IMR-90 (cell line): ENCODE measurements at regions not wholly inside any gene's neighbourhood (a gene's known extent, or its start where the extent isn't known, plus 50 kb on each side); places are given as distances from the start of the nearest gene placed in this dataset.

ENCODE experiments used
- ATAC-seq: fragments of 200-7000 bp; cut with Tn5 transposase; 2 replicates; pipeline ENCODE4 v1.9.1; 2020; ENCODE audit warnings: low read depth, mild to moderate bottlenecking, moderate library complexity
- BruUV-seq: library from RNA; stranded (reverse); fragments of 400-500 nt; replicated peaks from 2 replicates; lab custom pipeline; 2021; lab: Mats Ljungman, UMichigan
- CTCF ChIA-PET: fragments of 300-600 bp; formaldehyde crosslinking; extraction: SDS; loops from one replicate; lab custom pipeline; 2021; ENCODE audit warnings: antibody characterized with exemption; lab: Yijun Ruan, JAX
- POLR2A ChIA-PET: fragments of 300-600 bp; sonication (Branson Sonifier 250); formaldehyde crosslinking; loops from one replicate; lab custom pipeline; 2022; ENCODE audit warnings: antibody characterized with exemption; ENCODE audit not compliant: unreplicated experiment; lab: Charles Lee
- DNase-seq: peaks from one replicate; pipeline ENCODE4 v3.0.0; 2013
- H2AFZ ChIP-seq: replicated peaks from 2 replicates; pipeline ENCODE3; 2013; ENCODE audit warnings: low read length, mild to moderate bottlenecking; ENCODE audit not compliant: poor library complexity
- H2AK5ac ChIP-seq: 2 replicates; pipeline ENCODE4 v1.6.1; 2013; ENCODE audit warnings: low read depth, low read length, inconsistent platforms
- H2AK9ac ChIP-seq: replicated peaks from 2 replicates; pipeline ENCODE3; 2013; ENCODE audit warnings: mild to moderate bottlenecking, low read depth, low read length, moderate library complexity; ENCODE audit not compliant: poor library complexity
- H2BK120ac ChIP-seq: 2 replicates; pipeline ENCODE4 v1.6.1; 2013; ENCODE audit warnings: low read depth, low read length, inconsistent platforms
- H2BK15ac ChIP-seq: 3 replicates; pipeline ENCODE4 v1.6.1; 2013; ENCODE audit warnings: low read depth, low read length, inconsistent platforms
- H2BK20ac ChIP-seq: 2 replicates; pipeline ENCODE4 v1.6.1; 2013; ENCODE audit warnings: low read depth, mild to moderate bottlenecking, inconsistent platforms, low read length, moderate library complexity
- H2BK5ac ChIP-seq: 2 replicates; pipeline ENCODE4 v1.6.1; 2013; ENCODE audit warnings: mild to moderate bottlenecking, low read depth, low read length, inconsistent platforms; ENCODE audit not compliant: poor library complexity, severe bottlenecking
- H3K14ac ChIP-seq: replicated peaks from 2 replicates; pipeline ENCODE4 v1.6.1; 2013; ENCODE audit warnings: low read depth, low read length, inconsistent platforms
- H3K18ac ChIP-seq: 2 replicates; pipeline ENCODE4 v1.6.1; 2013; ENCODE audit warnings: low read depth, low read length, control low read depth
- H3K23ac ChIP-seq: 2 replicates; pipeline ENCODE4 v1.6.1; 2013; ENCODE audit warnings: low read depth, low read length, inconsistent platforms
- H3K27ac ChIP-seq: 2 replicates; pipeline ENCODE4 v1.5.1; 2013; ENCODE audit warnings: mild to moderate bottlenecking, control low read depth, low read length; ENCODE audit not compliant: insufficient read depth
- H3K27me3 ChIP-seq: 2 replicates; pipeline ENCODE4 v1.6.1; 2013; ENCODE audit warnings: low read length; ENCODE audit not compliant: control insufficient read depth, insufficient read depth
- H3K36me3 ChIP-seq: 2 replicates; pipeline ENCODE4 v1.6.1; 2013; ENCODE audit warnings: low read length, mixed read lengths; ENCODE audit not compliant: control insufficient read depth, insufficient read depth
- H3K4ac ChIP-seq: 2 replicates; pipeline ENCODE4 v1.6.1; 2013; ENCODE audit warnings: low read depth, low read length, inconsistent platforms
- H3K4me1 ChIP-seq: 2 replicates; pipeline ENCODE4 v1.6.1; 2013; ENCODE audit warnings: low read length, mixed read lengths; ENCODE audit not compliant: control insufficient read depth, insufficient read depth
- H3K4me2 ChIP-seq: 2 replicates; pipeline ENCODE4 v1.6.1; 2013; ENCODE audit warnings: low read depth, mild to moderate bottlenecking, control low read depth, low read length, moderate library complexity
- H3K4me3 ChIP-seq: 2 replicates; pipeline ENCODE4 v1.5.1; 2013; ENCODE audit warnings: low read depth, mild to moderate bottlenecking, control low read depth, low read length, moderate library complexity; ENCODE audit not compliant: insufficient read depth
- H3K56ac ChIP-seq: 2 replicates; pipeline ENCODE4 v1.6.1; 2013; ENCODE audit warnings: low read length, inconsistent platforms; ENCODE audit not compliant: insufficient read depth; ENCODE audit errors: extremely low read depth
- H3K79me1 ChIP-seq, 2 experiments: 2 replicates each; pipeline ENCODE4 v1.6.1; 2013; ENCODE audit warnings: low read length in 2 of 2, inconsistent platforms in 1 of 2, low read depth in 1 of 2
- H3K9ac ChIP-seq: 2 replicates; pipeline ENCODE4 v1.6.1; 2013; ENCODE audit warnings: low read depth, low read length, control low read depth
- H3K9me1 ChIP-seq: 2 replicates; pipeline ENCODE4 v1.6.1; 2013; ENCODE audit warnings: low read length, inconsistent platforms; ENCODE audit not compliant: insufficient read depth
- H3K9me3 ChIP-seq: 2 replicates; pipeline ENCODE4 v1.6.1; 2013; ENCODE audit warnings: low read length; ENCODE audit not compliant: control insufficient read depth, insufficient read depth
- H4K20me1 ChIP-seq: 2 replicates; pipeline ENCODE4 v1.6.1; 2013; ENCODE audit warnings: low read length, inconsistent platforms; ENCODE audit not compliant: insufficient read depth
- H4K5ac ChIP-seq: 2 replicates; pipeline ENCODE4 v1.6.1; 2013; ENCODE audit warnings: mild to moderate bottlenecking, low read depth, low read length, control low read depth
- H4K8ac ChIP-seq, 2 experiments: 2 replicates each; pipeline ENCODE4 v1.6.1; 2013; ENCODE audit warnings: low read depth in 2 of 2, low read length in 2 of 2, control low read depth in 1 of 2, inconsistent platforms in 1 of 2
- H4K91ac ChIP-seq: 2 replicates; pipeline ENCODE4 v1.6.1; 2013; ENCODE audit warnings: low read depth, low read length, inconsistent platforms; ENCODE audit not compliant: insufficient read depth
- BHLHE40 ChIP-seq: fragments of 150-350 bp; IDR thresholded peaks from 2 replicates; pipeline ENCODE4 v1.6.1; 2016; ENCODE audit warnings: mild to moderate bottlenecking, low read depth, low read length
- CEBPB ChIP-seq: IDR thresholded peaks from 2 replicates; pipeline ENCODE4 v1.6.1; 2012; ENCODE audit warnings: low read depth, low read length, improper control_type of control experiment
- ELK1 ChIP-seq: fragments of 150-350 bp; IDR thresholded peaks from 2 replicates; pipeline ENCODE4 v1.6.1; 2016; ENCODE audit warnings: low read depth, mild to moderate bottlenecking, low read length, moderate library complexity, borderline replicate concordance
- FOS ChIP-seq: fragments of 150-350 bp; IDR thresholded peaks from 2 replicates; pipeline ENCODE4 v1.6.1; 2016; ENCODE audit warnings: low read depth, low read length
- MAFK ChIP-seq: IDR thresholded peaks from 2 replicates; pipeline ENCODE4 v1.6.1; 2012; ENCODE audit warnings: low read depth, low read length, improper control_type of control experiment
- MAZ ChIP-seq: IDR thresholded peaks from 2 replicates; pipeline ENCODE4 v1.6.1; 2012; ENCODE audit warnings: low read depth, mild to moderate bottlenecking, low read length, improper control_type of control experiment, moderate library complexity, borderline replicate concordance
- NFE2L2 ChIP-seq: fragments of 150-350 bp; IDR thresholded peaks from 2 replicates; pipeline ENCODE4 v1.6.1; 2016; ENCODE audit warnings: low read depth, mild to moderate bottlenecking, low read length
- SMC3 ChIP-seq: fragments of 150-350 bp; IDR thresholded peaks from 2 replicates; pipeline ENCODE4 v1.6.1; 2016; ENCODE audit warnings: low read depth, mild to moderate bottlenecking, antibody characterized with exemption, low read length, moderate library complexity
- dilution Hi-C: fragments of 300-500 bp; cut with HindIII; formaldehyde crosslinking; loops from one replicate; pipeline ENCODE4 v1.14.3; 2018; ENCODE audit warnings: low sequenced_read_pairs; ENCODE audit not compliant: unreplicated experiment
- in situ Hi-C: fragments of 300-500 bp; cut with MboI; formaldehyde crosslinking; loops from 3 replicates; pipeline ENCODE4 v1.14.3; 2019; ENCODE audit warnings: low sequenced_read_pairs, inconsistent platforms, mixed read lengths
- intact Hi-C: fragments of 100-400 bp; cut with micrococcal nuclease; formaldehyde crosslinking; loops from 2 replicates; pipeline ENCODE4 v1.10.0; 2022

GRCh38 chr11:13831696-13832095 is 130.8 kb upstream of the SPON1 start:
- dilution Hi-C loops, result no loop called here
- H3K56ac ChIP-seq, result no peak overlapping the region
- H2BK5ac ChIP-seq, result no peak overlapping the region
- no peak overlapping the region for H2BK120ac ChIP-seq
- no peak overlapping the region for H3K4me2 ChIP-seq
- no peak overlapping the region for H4K5ac ChIP-seq
- no peak overlapping the region for H3K23ac ChIP-seq
- H3K9me3 ChIP-seq, result no peaks in the 10 kb centered on the region
- no peak for TF ChIP-seq CEBPB
- no peak for TF ChIP-seq NFE2L2
- no peak for TF ChIP-seq MAFK
- TF ChIP-seq FOS, result no peak
- no peak for TF ChIP-seq SMC3
- no peak for TF ChIP-seq ELK1
- TF ChIP-seq BHLHE40, result no peak
- TF ChIP-seq MAZ, result no peak
- ATAC-seq (no peak), DNase-seq (no peak)
- H3K9me1 ChIP-seq, result no peaks in the 10 kb centered on the region
- H4K8ac ChIP-seq, result no peak overlapping the region
- H2AK5ac ChIP-seq, result no peak overlapping the region
- intact Hi-C loops, result no loop called here
- H3K79me1 ChIP-seq, result no peaks in the 10 kb centered on the region
- no peak overlapping the region for H2BK20ac ChIP-seq
- H3K27ac ChIP-seq, result no peak overlapping the region
- no peak overlapping the region for H2BK15ac ChIP-seq
- ChIA-PET POLR2A (no interaction called here), CTCF (no interaction called here)
- H3K14ac ChIP-seq, result no peak overlapping the region
- H3K9ac ChIP-seq, result no peak overlapping the region
- no peaks in the 10 kb centered on the region for H3K4me1 ChIP-seq
- no peak overlapping the region for H3K4ac ChIP-seq
- no peak overlapping the region for H2AK9ac ChIP-seq
- H3K36me3 ChIP-seq, result no peaks in the 10 kb centered on the region
- no peak overlapping the region for H4K91ac ChIP-seq
- H4K20me1 ChIP-seq, result no peaks in the 10 kb centered on the region
- in situ Hi-C loops, result no loop called here
- no peak overlapping the region for H3K4me3 ChIP-seq
- H3K27me3 ChIP-seq, result no peaks in the 10 kb centered on the region
- no peak overlapping the region for H2AFZ ChIP-seq
- no peak overlapping the region for H3K18ac ChIP-seq
- BruUV-seq, result no TSS peak
